Left cardiac atrium (tissue), 4 donors: ENCODE measurements at regions not wholly inside any gene's neighbourhood (a gene's known extent, or its start where the extent isn't known, plus 50 kb on each side); places are given as distances from the start of the nearest gene placed in this dataset.

Source experiments
- ATAC-seq, 2 donors: fragments of 200-7000 bp; cut with Tn5 transposase; one replicate each; pipeline ENCODE4 v1.9.1; 2020; ENCODE audit warnings: mild to moderate bottlenecking in 2 of 2, moderate library complexity in 2 of 2
- DNase-seq: peaks from one replicate; pipeline ENCODE4 v3.0.0-alpha.2; 2020
- intact Hi-C, 2 donors: fragments of 100-400 bp; cut with DNase I; formaldehyde crosslinking; loops; one replicate each; pipeline versions ENCODE4 v1.14.1 to v1.15.1; 2022 to 2023
- donor health status: DM: no; HTN: yes; CAD: no.
- donor health status: DM: no; HTN: yes; CAD: no; lungs with severe emphysema.
- donor health status: DM: yes; HTN: yes; CAD: no.
- donor health status: Dilated cardiomyopathy.

GRCh38 chr2:128746356-128746755, 427.7 kb upstream of the HS6ST1 start:
- intact Hi-C loops = no loop called here
- no peak for DNase-seq
- ATAC-seq = peak; percentile 23 to 82

- ATAC-seq (no peak), DNase-seq (no peak)
- intact Hi-C loops = no loop called here
Measured at GRCh38 chr2:128748336-128748735, 429.7 kb upstream of the HS6ST1 start.

GRCh38 chr2:128748835-128749605, 430.4 kb upstream of the HS6ST1 start:
- intact Hi-C loops = no loop called here
- ATAC-seq (no peak), DNase-seq (no peak)

GRCh38 chr2:128750328-128751165, 431.9 kb upstream of the HS6ST1 start:
- no peak for DNase-seq
- intact Hi-C loops = no loop called here
- ATAC-seq = no peak

- intact Hi-C loops = no loop called here
- DNase-seq (no peak), ATAC-seq (no peak)
Measured at GRCh38 chr2:128751746-128752145, 433.1 kb upstream of the HS6ST1 start.

GRCh38 chr2:128752691-128753263, 434.1 kb upstream of the HS6ST1 start:
- no peak for ATAC-seq
- intact Hi-C loops = no loop called here
- no peak for DNase-seq

GRCh38 chr2:128753321-128753720, 434.7 kb upstream of the HS6ST1 start:
- intact Hi-C loops = no loop called here
- ATAC-seq (no peak), DNase-seq (no peak)

- ATAC-seq (no peak), DNase-seq (no peak)
- intact Hi-C loops = no loop called here
Measured at GRCh38 chr2:128753800-128754199, 435.1 kb upstream of the HS6ST1 start.

GRCh38 chr2:128754246-128754724, 435.6 kb upstream of the HS6ST1 start:
- intact Hi-C loops = no loop called here
- DNase-seq (no peak), ATAC-seq (peak; percentile 89 to 96)

- intact Hi-C loops = no loop called here
- ATAC-seq (no peak), DNase-seq (no peak)
Measured at GRCh38 chr2:128755695-128756364, 437.2 kb upstream of the HS6ST1 start.

GRCh38 chr2:128756365-128756717, 437.7 kb upstream of the HS6ST1 start:
- ATAC-seq (peak; percentile 49 to 50), DNase-seq (no peak)
- intact Hi-C loops = no loop called here

- DNase-seq = no peak
- intact Hi-C loops = no loop called here
- ATAC-seq = no peak
Measured at GRCh38 chr2:128765811-128766210, 447.1 kb upstream of the HS6ST1 start.

GRCh38 chr2:128768041-128768440, 449.4 kb upstream of the HS6ST1 start:
- DNase-seq = no peak
- intact Hi-C loops = no loop called here
- peak in 1 of 2 donors; percentile 35 for ATAC-seq

GRCh38 chr2:128769457-128770142, 450.9 kb upstream of the HS6ST1 start:
- ATAC-seq (no peak), DNase-seq (no peak)
- intact Hi-C loops = no loop called here

GRCh38 chr2:128770143-128771085, 451.7 kb upstream of the HS6ST1 start:
- intact Hi-C loops = no loop called here
- DNase-seq (no peak), ATAC-seq (no peak)

- ATAC-seq (no peak), DNase-seq (no peak)
- intact Hi-C loops = no loop called here
Measured at GRCh38 chr2:128771401-128771800, 452.7 kb upstream of the HS6ST1 start.

- ATAC-seq (no peak), DNase-seq (no peak)
- intact Hi-C loops = no loop called here
Measured at GRCh38 chr2:128772671-128773070, 454.0 kb upstream of the HS6ST1 start.
